ENCODE measurements at regions not wholly inside any gene's neighbourhood (a gene's known extent, or its start where the extent isn't known, plus 50 kb on each side); places are given as distances from the start of the nearest gene placed in this dataset.

GRCh38 chr2:219914577-219914976, 287.1 kb downstream of the SLC4A3 start:
- TF ChIP-seq CTCF (IDR thresholded peaks at IDR 0.05) (no peak), POLR2A (IDR thresholded peaks at IDR 0.05) (no peak)
